Activated CD8-positive, alpha-beta T cell treated with anti-CD3 and anti-CD28 coated beads, Interleukin-2, amount 10 ng/mL, durations not matched to agents 7 days and 5 days (primary cell): ENCODE measurements at regions not wholly inside any gene's neighbourhood (a gene's known extent, or its start where the extent isn't known, plus 50 kb on each side); places are given as distances from the start of the nearest gene placed in this dataset.

Source experiments
- ATAC-seq: fragments of 150-1000 bp; cut with Tn5 transposase; one replicate; pipeline ENCODE4 v1.10.0; 2021; ENCODE audit warnings: moderate library complexity
- CTCF ChIA-PET: fragments of 350-600 bp; sonication (Branson Sonifier 250); formaldehyde crosslinking; loops from one replicate; lab custom pipeline; 2021; ENCODE audit warnings: antibody characterized with exemption; lab: Charles Lee
- POLR2A ChIA-PET: fragments of 350-600 bp; sonication (Branson Sonifier 250); formaldehyde crosslinking; loops from one replicate; lab custom pipeline; 2021; ENCODE audit warnings: antibody characterized with exemption; lab: Charles Lee
- DNase-seq: peaks from one replicate; pipeline ENCODE4 v3.0.0-alpha.2; 2020
- H3K27ac Mint-ChIP-seq: one replicate; pipeline ENCODE4 v1.8.0; 2021; ENCODE audit warnings: mild to moderate bottlenecking, mixed read lengths
- H3K27me3 Mint-ChIP-seq: one replicate; pipeline ENCODE4 v1.8.0; 2021; ENCODE audit warnings: low read depth, mixed read lengths
- H3K36me3 Mint-ChIP-seq: one replicate; pipeline ENCODE4 v1.8.0; 2021; ENCODE audit warnings: low read depth, mixed read lengths
- H3K4me1 Mint-ChIP-seq: one replicate; pipeline ENCODE4 v1.8.0; 2021; ENCODE audit warnings: low read depth, mixed read lengths
- H3K4me3 Mint-ChIP-seq: one replicate; pipeline ENCODE4 v1.8.0; 2021; ENCODE audit warnings: mild to moderate bottlenecking, mixed read lengths
- H3K9me3 Mint-ChIP-seq: one replicate; pipeline ENCODE4 v1.8.0; 2022; ENCODE audit warnings: mixed read lengths; ENCODE audit not compliant: insufficient read depth

DNA sequence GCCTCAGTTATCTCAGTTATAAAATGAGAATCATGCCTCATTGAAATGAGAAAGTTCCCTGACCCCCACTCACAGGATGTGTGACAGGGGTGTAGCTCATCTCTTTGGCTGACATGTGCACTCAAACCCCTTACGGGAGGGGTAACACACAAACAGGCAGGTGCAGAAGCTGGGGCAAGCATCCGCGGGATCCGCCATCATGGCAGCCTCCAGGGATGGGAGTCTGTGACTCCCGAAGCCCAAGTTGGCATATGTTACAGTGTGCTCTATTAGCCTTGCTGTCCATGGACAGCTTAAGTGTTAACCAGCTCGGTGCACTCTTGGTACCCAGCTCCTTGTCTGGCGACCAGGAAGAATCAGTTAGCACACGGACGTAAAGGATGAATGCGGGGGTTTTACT, 822.7 kb upstream of the SEMA6D start:
- no peaks in the 10 kb centered on the region for H3K4me1 Mint-ChIP-seq
- H3K27me3 Mint-ChIP-seq, result no peaks in the 10 kb centered on the region
- CTCF ChIA-PET, result interaction anchor here (0.7 kb wide), 1 partner anchor 1530 kb away, joined by 3 read pairs; no protein-coding TSS in a partner anchor
- peaks cover 16% of the 10 kb centered on the region for H3K9me3 Mint-ChIP-seq
- no peak overlapping the region for H3K27ac Mint-ChIP-seq
- H3K4me3 Mint-ChIP-seq, result no peak overlapping the region
- ATAC-seq, result no peak
- POLR2A ChIA-PET, result no interaction called here
- H3K36me3 Mint-ChIP-seq, result no peaks in the 10 kb centered on the region
- no peak for DNase-seq

DNA sequence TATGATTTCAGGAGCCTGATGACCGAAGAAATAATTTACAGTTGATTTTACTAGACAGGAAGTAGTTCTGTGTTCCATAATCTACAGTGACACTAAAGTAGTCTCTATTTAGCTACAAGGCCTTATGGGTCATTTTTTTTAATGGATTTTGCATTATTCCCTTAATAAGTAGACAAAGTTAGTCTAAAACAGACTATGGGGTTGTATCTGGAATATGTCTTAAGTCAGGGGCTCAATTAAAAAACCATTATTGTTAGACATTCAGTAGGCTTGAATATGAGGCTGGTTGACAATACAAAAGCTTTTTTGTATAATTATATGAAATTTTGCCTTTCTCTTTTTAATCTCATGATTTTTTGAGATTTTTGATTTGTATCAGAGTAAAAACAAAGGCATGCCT, 820.0 kb upstream of the SEMA6D start:
- Mint-ChIP-seq H3K4me3 (no peak overlapping the region), H3K27ac (no peak overlapping the region), H3K9me3 (peaks cover 8% of the 10 kb centered on the region), H3K4me1 (no peaks in the 10 kb centered on the region), H3K36me3 (no peaks in the 10 kb centered on the region), H3K27me3 (no peaks in the 10 kb centered on the region)
- DNase-seq (no peak), ATAC-seq (no peak)
- ChIA-PET POLR2A (no interaction called here), CTCF (no interaction called here)

DNA sequence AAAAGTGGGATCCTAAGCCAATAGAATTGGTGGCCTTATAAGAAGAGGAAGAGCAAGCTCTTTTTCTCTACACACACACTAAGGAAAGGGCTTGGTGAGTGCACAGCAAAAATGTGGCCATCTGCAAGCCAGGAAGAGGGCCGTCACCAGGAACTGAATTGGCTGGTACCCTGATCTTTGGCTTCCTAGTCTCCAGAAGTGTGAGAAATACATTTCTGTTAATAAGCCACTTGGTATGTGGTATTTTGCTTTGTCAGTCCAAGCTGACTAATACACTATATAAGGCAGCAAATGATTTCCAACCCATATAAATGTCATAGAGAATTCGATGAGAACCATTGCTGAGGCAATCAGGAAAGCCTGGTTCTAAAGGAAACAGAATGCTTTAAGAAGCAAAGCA, 816.3 kb upstream of the SEMA6D start:
- H3K4me3 Mint-ChIP-seq, result no peak overlapping the region
- H3K4me1 Mint-ChIP-seq, result no peaks in the 10 kb centered on the region
- ATAC-seq (no peak), DNase-seq (no peak)
- POLR2A ChIA-PET, result no interaction called here
- CTCF ChIA-PET, result no interaction called here
- H3K9me3 Mint-ChIP-seq, result peaks cover 12% of the 10 kb centered on the region
- no peak overlapping the region for H3K27ac Mint-ChIP-seq
- no peaks in the 10 kb centered on the region for H3K36me3 Mint-ChIP-seq
- H3K27me3 Mint-ChIP-seq, result no peaks in the 10 kb centered on the region

DNA sequence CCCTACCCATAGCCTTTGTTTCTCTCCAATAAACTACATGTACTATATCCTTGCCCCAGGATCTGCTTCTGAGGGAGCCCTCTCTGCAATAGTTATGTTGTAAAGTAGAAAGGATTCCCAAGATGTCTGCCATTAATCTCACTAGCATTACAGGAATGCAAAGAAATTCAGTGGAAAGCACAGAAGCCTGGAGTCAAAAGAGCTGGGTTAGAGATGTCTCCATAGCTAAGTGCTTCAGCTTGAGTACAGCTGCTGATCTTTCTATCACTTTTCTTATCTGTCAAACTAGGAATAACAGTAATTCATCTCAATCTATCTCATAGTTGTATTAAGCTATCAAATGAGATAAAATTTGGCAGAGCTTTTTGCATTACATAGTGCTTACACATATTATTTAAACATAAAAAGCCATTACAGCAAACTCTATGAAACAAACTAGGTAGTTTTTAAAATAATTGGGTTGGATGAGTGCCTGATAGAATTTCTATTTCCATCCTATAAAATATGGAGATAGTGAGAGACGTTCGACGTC, 799.5 kb upstream of the SEMA6D start:
- ChIA-PET CTCF (no interaction called here), POLR2A (no interaction called here)
- no peaks in the 10 kb centered on the region for H3K36me3 Mint-ChIP-seq
- no peaks in the 10 kb centered on the region for H3K4me1 Mint-ChIP-seq
- no peak overlapping the region for H3K4me3 Mint-ChIP-seq
- ATAC-seq (no peak), DNase-seq (no peak)
- no peak overlapping the region for H3K27ac Mint-ChIP-seq
- H3K27me3 Mint-ChIP-seq, result no peaks in the 10 kb centered on the region
- H3K9me3 Mint-ChIP-seq, result peaks cover 13% of the 10 kb centered on the region

DNA sequence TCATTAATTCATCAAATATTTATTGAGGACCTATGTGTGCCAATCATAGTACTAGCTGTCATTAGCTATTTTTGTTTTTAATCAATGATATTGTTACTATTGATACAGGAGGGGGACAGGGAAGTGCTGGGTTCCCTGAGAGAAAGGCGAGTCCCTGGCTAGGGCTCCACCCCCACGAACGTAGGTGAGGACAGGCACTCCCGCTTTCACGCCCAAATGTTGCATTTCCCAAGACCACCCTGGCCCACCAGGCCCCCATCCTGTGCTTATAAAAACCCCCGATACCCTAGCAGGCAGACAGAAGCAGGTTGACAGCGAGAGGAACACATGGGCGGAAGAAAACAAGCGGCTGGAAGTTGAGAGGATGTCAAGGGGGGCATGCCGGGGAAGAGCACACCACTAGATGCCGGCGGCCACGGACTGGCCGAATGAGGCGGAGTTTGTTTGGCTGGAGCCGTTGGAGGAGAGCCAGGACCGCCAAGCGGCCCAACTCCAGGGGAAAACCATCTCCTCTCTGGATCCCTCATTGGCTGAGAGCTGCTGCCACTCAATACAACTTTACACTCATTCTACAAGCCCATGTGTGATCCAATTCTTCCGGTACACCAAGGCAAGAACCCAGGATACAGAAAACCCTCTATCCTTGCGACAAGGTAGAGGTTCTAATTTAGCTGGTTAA, 798.7 kb upstream of the SEMA6D start:
- no peaks in the 10 kb centered on the region for H3K36me3 Mint-ChIP-seq
- H3K27me3 Mint-ChIP-seq, result no peaks in the 10 kb centered on the region
- H3K4me3 Mint-ChIP-seq, result no peak overlapping the region
- POLR2A ChIA-PET, result no interaction called here
- H3K9me3 Mint-ChIP-seq, result peaks cover 19% of the 10 kb centered on the region
- ATAC-seq (no peak), DNase-seq (no peak)
- H3K4me1 Mint-ChIP-seq, result no peaks in the 10 kb centered on the region
- H3K27ac Mint-ChIP-seq, result no peak overlapping the region
- CTCF ChIA-PET, result no interaction called here

DNA sequence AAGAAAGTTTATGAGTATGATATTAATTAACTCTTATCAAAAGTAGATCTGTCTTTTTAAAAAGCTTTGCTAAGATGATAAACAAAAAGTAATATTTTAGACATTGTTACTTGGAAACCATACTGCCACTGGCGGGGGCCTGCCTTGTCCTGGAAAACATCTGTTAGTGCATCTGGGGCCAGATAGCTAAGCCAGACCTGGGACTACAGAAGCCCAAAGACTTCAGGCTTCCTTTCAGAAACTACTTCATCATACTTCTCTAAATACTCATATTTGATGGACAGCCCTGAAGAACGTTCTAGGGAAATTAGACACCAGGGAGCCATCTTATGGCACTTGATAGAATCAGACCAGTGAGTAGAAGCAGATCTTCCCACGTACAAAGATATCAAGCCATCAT, 795.4 kb upstream of the SEMA6D start:
- ChIA-PET POLR2A (no interaction called here), CTCF (no interaction called here)
- Mint-ChIP-seq H3K4me3 (no peak overlapping the region), H3K9me3 (peaks cover 19% of the 10 kb centered on the region), H3K36me3 (no peaks in the 10 kb centered on the region), H3K27me3 (no peaks in the 10 kb centered on the region), H3K4me1 (no peaks in the 10 kb centered on the region), H3K27ac (no peak overlapping the region)
- DNase-seq (no peak), ATAC-seq (no peak)

DNA sequence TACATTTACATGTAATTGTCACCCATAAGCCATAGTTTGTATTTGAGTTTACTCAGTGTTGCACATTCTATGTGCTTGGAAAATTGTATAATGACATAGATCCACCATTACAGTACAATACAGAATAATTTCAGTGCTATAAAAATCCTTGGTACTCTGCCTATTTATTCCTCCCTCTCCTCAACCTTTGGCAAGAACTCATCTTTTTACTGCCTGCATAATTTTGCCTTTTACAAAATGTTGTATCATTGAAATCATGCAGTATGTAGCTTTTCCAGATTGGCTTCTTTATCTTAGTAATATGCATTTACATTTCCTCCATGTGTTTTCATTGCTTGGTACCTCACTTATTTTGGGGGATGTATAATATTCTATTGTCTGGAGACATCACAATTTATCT, 786.9 kb upstream of the SEMA6D start:
- Mint-ChIP-seq H3K4me3 (no peak overlapping the region), H3K27me3 (no peaks in the 10 kb centered on the region), H3K27ac (no peak overlapping the region), H3K9me3 (peaks cover 4% of the 10 kb centered on the region), H3K4me1 (no peaks in the 10 kb centered on the region), H3K36me3 (no peaks in the 10 kb centered on the region)
- ChIA-PET CTCF (no interaction called here), POLR2A (no interaction called here)
- no peak for DNase-seq
- ATAC-seq, result no peak

DNA sequence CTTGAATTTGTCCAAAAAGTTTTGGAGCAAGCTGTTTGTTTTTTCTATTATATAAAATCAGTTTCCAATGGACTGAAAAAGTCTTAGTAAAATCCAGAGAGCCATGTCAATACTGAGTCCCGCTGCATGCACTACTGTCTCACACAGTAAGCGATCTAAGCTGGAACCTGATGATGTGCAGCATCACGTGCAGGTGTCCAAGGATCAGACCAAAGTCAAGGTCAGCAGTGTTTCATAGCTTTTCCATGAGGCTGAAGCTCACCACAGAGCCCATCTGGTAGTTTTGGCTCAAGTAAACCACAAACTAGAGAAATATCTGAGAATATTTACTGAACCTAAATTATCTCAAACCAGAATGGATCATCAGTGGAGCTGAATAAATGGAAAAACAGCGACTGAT, 784.0 kb upstream of the SEMA6D start:
- no peaks in the 10 kb centered on the region for H3K27me3 Mint-ChIP-seq
- POLR2A ChIA-PET, result no interaction called here

DNA sequence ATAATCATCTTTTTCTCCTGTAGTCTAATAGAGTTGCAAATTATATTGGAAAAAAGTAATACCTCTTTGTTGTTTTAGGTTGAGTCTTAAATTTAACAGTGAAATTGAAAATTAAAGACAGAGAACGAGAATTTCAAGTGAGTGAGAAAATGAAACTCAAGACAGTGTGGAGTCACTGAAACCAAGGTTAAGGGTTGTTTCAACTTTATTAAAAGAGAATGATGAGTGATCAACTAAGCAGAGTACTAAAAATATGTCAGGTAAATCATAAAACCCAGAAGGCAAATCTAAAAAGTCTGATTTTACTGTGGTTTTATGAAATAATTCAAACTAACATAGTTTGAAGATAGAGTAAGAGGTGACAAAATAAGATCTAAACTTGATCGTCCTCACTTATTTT, 782.5 kb upstream of the SEMA6D start:
- no peaks in the 10 kb centered on the region for H3K27me3 Mint-ChIP-seq
- H3K36me3 Mint-ChIP-seq, result no peaks in the 10 kb centered on the region
- no peak overlapping the region for H3K27ac Mint-ChIP-seq
- H3K4me1 Mint-ChIP-seq, result no peaks in the 10 kb centered on the region
- peaks cover 4% of the 10 kb centered on the region for H3K9me3 Mint-ChIP-seq
- ATAC-seq, result no peak
- H3K4me3 Mint-ChIP-seq, result no peak overlapping the region
- no peak for DNase-seq
- CTCF ChIA-PET, result no interaction called here
- POLR2A ChIA-PET, result no interaction called here

More for the DNA sequence above, 784.0 kb upstream of the SEMA6D start:
- Mint-ChIP-seq H3K36me3 (no peaks in the 10 kb centered on the region), H3K4me1 (no peaks in the 10 kb centered on the region), H3K27ac (no peak overlapping the region), H3K4me3 (no peak overlapping the region), H3K9me3 (peaks cover 4% of the 10 kb centered on the region)
- no peak for ATAC-seq
- CTCF ChIA-PET, result no interaction called here
- no peak for DNase-seq

DNA sequence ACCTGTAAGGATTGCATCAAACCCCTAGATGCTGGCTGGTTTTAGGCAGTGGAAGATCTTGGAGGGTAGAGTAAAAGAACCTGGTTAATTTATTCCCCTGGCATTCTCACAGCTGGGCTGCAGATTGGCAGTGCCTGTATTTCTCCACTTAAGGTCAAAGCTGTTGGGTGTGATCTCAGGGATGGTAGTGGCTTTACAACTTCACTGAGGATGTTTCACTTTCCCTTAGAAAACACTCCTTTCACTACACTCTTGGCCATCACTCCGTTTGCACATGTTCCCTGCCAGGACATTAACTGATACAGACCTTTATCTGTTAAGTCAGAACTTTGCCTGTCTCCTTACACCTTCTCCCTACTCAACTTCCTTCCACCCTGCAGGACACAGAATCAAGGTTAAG, 779.1 kb upstream of the SEMA6D start:
- ATAC-seq, result no peak
- no peak for DNase-seq
- Mint-ChIP-seq H3K36me3 (no peaks in the 10 kb centered on the region), H3K4me3 (no peak overlapping the region), H3K27me3 (no peaks in the 10 kb centered on the region), H3K9me3 (peaks cover 3% of the 10 kb centered on the region), H3K27ac (no peak overlapping the region), H3K4me1 (no peaks in the 10 kb centered on the region)
- POLR2A ChIA-PET, result no interaction called here
- CTCF ChIA-PET, result no interaction called here

DNA sequence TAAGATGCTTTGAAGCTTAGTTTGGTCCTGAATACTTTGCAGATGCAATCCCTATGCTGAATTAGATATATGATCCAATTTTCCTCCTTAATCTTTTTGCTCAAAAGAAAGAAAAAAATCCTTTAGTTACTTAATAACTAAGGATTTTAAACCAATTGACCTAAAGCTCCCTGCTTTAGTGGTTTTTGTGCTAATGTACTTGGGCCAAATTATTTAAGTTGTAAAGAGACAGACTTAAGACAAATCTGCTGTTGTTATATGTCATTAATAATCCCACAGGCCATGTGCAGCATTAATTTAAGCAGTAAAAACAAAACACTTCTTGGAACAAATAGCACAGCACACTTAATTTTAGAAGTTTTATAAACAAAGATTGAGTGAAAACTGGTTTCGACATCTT, 776.1 kb upstream of the SEMA6D start:
- peaks cover 12% of the 10 kb centered on the region for H3K9me3 Mint-ChIP-seq
- H3K27me3 Mint-ChIP-seq, result no peaks in the 10 kb centered on the region
- H3K4me1 Mint-ChIP-seq, result no peaks in the 10 kb centered on the region
- H3K36me3 Mint-ChIP-seq, result no peaks in the 10 kb centered on the region
- DNase-seq (no peak), ATAC-seq (no peak)
- H3K4me3 Mint-ChIP-seq, result no peak overlapping the region
- H3K27ac Mint-ChIP-seq, result no peak overlapping the region
- ChIA-PET CTCF (no interaction called here), POLR2A (no interaction called here)

DNA sequence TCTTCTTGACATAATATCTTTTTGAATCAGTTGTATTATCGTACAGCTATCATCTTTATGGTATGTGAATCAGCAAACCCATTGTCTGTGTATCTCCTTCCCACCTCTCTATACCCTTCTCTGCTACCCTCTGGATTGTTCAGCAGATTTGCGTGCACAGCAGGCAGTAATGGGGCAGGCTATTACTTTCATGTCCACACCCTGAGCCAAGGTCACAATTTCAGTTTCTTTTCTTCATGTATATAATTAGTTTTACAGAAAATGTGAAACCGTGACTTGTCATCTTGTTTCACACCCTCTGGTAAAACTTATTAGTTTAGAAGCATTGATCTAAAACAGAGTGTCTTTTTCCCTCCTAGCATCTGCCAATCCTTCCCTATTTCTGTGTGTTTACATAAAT, 770.4 kb upstream of the SEMA6D start:
- H3K27me3 Mint-ChIP-seq, result no peaks in the 10 kb centered on the region
- no peaks in the 10 kb centered on the region for H3K36me3 Mint-ChIP-seq
- CTCF ChIA-PET, result no interaction called here
- POLR2A ChIA-PET, result no interaction called here
- H3K27ac Mint-ChIP-seq, result no peak overlapping the region
- H3K9me3 Mint-ChIP-seq, result peaks cover 35% of the 10 kb centered on the region
- ATAC-seq, result no peak
- H3K4me1 Mint-ChIP-seq, result no peaks in the 10 kb centered on the region
- no peak overlapping the region for H3K4me3 Mint-ChIP-seq
- DNase-seq, result no peak

DNA sequence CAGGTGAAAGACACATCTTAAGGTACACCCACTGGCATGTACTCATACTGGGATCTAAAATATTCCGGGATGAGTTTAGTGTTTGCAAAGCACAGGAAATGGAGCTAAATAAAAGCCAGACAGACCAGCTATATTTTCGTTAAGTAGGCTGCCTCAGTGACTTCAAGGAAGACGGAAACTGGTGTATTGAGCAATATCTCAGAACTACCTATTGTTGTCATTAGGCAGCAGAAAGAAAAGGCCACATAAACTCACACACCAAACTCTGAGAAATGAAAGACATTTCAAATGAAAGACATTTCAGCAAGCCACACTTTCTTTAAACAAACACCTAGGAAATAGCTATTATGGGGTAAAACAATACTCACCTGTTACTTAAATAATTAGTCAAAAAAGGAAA, 761.7 kb upstream of the SEMA6D start:
- Mint-ChIP-seq H3K4me3 (no peak overlapping the region), H3K4me1 (no peaks in the 10 kb centered on the region), H3K27me3 (no peaks in the 10 kb centered on the region), H3K36me3 (no peaks in the 10 kb centered on the region), H3K9me3 (peaks cover 21% of the 10 kb centered on the region), H3K27ac (no peak overlapping the region)
- ChIA-PET POLR2A (interaction anchor here (0.6 kb wide), 1 partner anchor 288 kb away, joined by 3 read pairs; no protein-coding TSS in a partner anchor), CTCF (no interaction called here)
- DNase-seq, result no peak
- ATAC-seq, result no peak
